C4-2B (cell line): ENCODE measurements at regions not wholly inside any gene's neighbourhood (a gene's known extent, or its start where the extent isn't known, plus 50 kb on each side); places are given as distances from the start of the nearest gene placed in this dataset.

Experiments used
- H3K27ac ChIP-seq: fragments of 450-650 bp; 2 replicates; pipeline ENCODE4 v1.5.1; 2017
- CTCF ChIP-seq: fragments of 450-650 bp; conservative IDR thresholded peaks from 2 replicates; pipeline ENCODE4 v1.5.1; 2017; ENCODE audit warnings: mild to moderate bottlenecking
- ZFX ChIP-seq: fragments of 450-650 bp; IDR thresholded peaks from 2 replicates; pipeline ENCODE4 v1.6.1; 2017

GRCh38 chr11:129605815-129606214 lies 209.8 kb upstream of the TMEM45B start:
- H3K27ac ChIP-seq, result no peak overlapping the region
- TF ChIP-seq ZFX, result no peak
- TF ChIP-seq CTCF, result no peak

- H3K27ac ChIP-seq, result no peak overlapping the region
- TF ChIP-seq CTCF, result no peak
- TF ChIP-seq ZFX, result no peak
These were observed 206.9 kb upstream of the TMEM45B start for GRCh38 chr11:129608711-129609110.

GRCh38 chr11:129610125-129610524 lies 205.5 kb upstream of the TMEM45B start:
- TF ChIP-seq CTCF (no peak), ZFX (no peak)
- no peak overlapping the region for H3K27ac ChIP-seq

- TF ChIP-seq CTCF (no peak), ZFX (no peak)
- no peak overlapping the region for H3K27ac ChIP-seq
These were observed 205.1 kb upstream of the TMEM45B start for GRCh38 chr11:129610545-129610944.

GRCh38 chr11:129611661-129612446 lies 203.8 kb upstream of the TMEM45B start:
- TF ChIP-seq ZFX, result no peak
- TF ChIP-seq CTCF, result no peak
- no peak overlapping the region for H3K27ac ChIP-seq

- no peak overlapping the region for H3K27ac ChIP-seq
- TF ChIP-seq ZFX (no peak), CTCF (no peak)
These were observed 203.1 kb upstream of the TMEM45B start for GRCh38 chr11:129612447-129612961.

GRCh38 chr11:129613071-129613470 lies 202.6 kb upstream of the TMEM45B start:
- no peak overlapping the region for H3K27ac ChIP-seq
- TF ChIP-seq ZFX (no peak), CTCF (no peak)
